Retinal pigment epithelial cell (primary cell): ENCODE measurements at regions not wholly inside any gene's neighbourhood (a gene's known extent, or its start where the extent isn't known, plus 50 kb on each side); places are given as distances from the start of the nearest gene placed in this dataset.
"Not testable (repeated sequence)": the region's sequence is repeated elsewhere in the genome, so short reads cannot be mapped to it uniquely, and the experiment has no call there.

Experiments
- DNase-seq: peaks from one replicate; pipeline ENCODE4 v3.0.0-alpha.2; 2010; ENCODE audit warnings: low read depth
- H3K4me3 ChIP-seq: 2 replicates; pipeline ENCODE4 v1.5.1; 2011; ENCODE audit warnings: mild to moderate bottlenecking, low read length, control low read depth, moderate library complexity
- TF ChIP-seq, protein P1 (sequence below): conservative IDR thresholded peaks from 2 replicates; pipeline ENCODE4 v1.5.1; 2011; ENCODE audit warnings: low read depth, low read length, control low read depth, inconsistent platforms

- H3K4me3 ChIP-seq, result no peak overlapping the region
- TF ChIP-seq, protein P1, sequence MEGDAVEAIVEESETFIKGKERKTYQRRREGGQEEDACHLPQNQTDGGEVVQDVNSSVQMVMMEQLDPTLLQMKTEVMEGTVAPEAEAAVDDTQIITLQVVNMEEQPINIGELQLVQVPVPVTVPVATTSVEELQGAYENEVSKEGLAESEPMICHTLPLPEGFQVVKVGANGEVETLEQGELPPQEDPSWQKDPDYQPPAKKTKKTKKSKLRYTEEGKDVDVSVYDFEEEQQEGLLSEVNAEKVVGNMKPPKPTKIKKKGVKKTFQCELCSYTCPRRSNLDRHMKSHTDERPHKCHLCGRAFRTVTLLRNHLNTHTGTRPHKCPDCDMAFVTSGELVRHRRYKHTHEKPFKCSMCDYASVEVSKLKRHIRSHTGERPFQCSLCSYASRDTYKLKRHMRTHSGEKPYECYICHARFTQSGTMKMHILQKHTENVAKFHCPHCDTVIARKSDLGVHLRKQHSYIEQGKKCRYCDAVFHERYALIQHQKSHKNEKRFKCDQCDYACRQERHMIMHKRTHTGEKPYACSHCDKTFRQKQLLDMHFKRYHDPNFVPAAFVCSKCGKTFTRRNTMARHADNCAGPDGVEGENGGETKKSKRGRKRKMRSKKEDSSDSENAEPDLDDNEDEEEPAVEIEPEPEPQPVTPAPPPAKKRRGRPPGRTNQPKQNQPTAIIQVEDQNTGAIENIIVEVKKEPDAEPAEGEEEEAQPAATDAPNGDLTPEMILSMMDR, result no peak
- DNase-seq, result no peak
These were observed 99.2 kb downstream of the SHOX start for GRCh38 chrX:729583-730409.

DNA sequence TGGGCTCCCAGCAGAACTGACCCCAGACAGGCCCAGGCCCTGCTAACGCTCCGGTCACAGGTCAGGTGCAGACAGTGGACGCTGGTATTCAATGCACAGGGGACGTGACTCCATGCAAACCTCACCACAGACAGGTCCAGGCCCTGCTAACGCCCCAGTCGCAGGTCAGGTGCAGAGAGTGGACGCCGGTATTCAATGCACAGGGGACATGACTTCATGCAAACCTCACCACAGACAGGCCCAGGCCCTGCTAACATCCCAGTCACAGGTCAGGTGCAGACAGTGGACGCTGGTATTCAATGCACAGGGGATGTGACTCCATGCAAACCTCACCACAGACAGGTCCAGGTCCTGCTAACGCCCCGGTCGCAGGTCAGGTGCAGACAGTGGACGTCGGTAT lies 98.5 kb downstream of the SHOX start:
- DNase-seq, H3K4me3 ChIP-seq: not testable (repeated sequence)

DNA sequence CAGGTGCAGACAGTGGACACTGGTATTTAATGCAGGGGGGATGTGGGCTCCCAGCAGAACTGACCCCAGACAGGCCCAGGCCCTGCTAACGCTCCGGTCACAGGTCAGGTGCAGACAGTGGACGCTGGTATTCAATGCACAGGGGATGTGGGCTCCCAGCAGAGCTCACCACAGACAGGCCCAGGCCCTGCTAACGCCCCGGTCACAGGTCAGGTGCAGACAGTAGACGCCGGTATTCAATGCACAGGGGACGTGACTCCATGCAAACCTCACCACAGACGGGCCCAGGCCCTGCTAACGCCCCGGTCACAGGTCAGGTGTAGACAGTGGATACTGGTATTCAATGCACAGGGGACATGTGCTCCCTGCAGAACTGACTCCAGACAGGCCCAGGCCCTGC lies 98.0 kb downstream of the SHOX start:
- H3K4me3 ChIP-seq, DNase-seq: not testable (repeated sequence)

DNA sequence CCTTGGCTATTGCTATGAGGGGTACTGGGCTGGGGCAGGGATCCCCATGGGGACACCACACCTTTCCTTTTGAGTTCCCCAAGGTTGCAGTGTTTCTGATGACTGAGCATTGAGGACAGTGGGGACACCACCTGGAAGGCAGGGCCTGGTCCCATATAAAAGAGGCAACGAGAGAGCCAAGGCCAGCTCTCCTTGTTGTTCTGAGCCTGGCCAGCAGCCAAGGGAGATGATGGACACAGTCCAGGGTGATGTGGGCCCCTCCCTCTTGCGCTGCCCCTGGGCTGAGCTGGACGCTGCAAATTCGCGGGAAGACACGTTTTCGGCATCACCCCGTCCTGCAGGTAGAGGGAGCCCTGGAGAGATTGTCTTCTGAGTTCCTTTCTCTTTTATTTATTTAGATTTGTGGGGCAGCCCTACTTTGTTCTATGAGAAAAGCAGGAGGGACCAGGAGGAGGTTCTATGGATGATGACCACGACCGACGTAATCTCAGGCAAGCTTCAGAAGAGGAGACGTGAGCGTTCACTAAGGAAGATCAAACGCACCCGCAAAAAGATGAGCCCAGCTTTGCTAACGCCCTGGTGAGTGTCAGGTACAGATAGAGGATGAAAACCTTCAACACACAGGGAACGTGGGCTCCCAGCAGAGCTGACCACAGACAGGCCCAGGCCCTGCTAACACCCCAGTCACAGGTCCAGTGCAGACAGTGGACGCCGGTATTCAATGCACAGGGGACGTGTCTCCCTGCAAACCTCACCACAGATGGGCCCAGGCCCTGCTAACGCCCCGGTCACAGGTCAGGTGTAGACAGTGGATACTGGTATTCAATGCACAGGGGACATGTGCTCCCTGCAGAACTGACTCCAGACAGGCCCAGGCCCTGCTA lies 97.4 kb downstream of the SHOX start:
- no peak for DNase-seq
- H3K4me3 ChIP-seq, result no peak overlapping the region
- TF ChIP-seq, protein P1, result no peak

- no peak overlapping the region for H3K4me3 ChIP-seq
- TF ChIP-seq, protein P1, result no peak
These were observed 95.4 kb downstream of the SHOX start for GRCh38 chrX:725971-726370.

GRCh38 chrX:724256-724655 lies 93.7 kb downstream of the SHOX start:
- TF ChIP-seq, protein P1, result no peak
- DNase-seq, result no peak
- H3K4me3 ChIP-seq, result no peak overlapping the region

More at GRCh38 chrX:725971-726370, 95.4 kb downstream of the SHOX start:
- no peak for DNase-seq

GRCh38 chrX:723781-724180 lies 93.2 kb downstream of the SHOX start:
- H3K4me3 ChIP-seq, result no peak overlapping the region
- TF ChIP-seq, protein P1, result no peak
- no peak for DNase-seq

DNA sequence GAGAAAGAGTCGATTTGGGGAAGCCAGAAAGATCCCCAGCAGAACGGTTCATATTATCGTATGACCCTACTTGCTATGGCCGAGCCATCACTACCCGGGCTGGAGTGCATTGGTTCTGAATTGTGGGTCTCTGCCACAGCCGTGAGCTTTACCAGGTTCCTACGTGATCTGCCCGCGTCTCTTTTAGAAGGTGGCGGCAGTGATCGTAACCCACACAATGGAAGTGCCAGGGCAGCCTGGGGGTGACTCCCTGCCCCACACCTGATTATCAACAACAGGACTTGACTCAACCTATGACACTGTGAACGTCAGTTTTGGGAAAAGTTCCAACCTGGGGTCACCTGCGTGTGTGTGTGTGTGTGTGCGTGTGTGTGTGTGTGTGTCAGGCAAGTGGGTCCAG lies 90.8 kb downstream of the SHOX start:
- H3K4me3 ChIP-seq, result no peak overlapping the region
- TF ChIP-seq, protein P1, result no peak
- DNase-seq, result no peak
